ENCODE measurements at regions not wholly inside any gene's neighbourhood (a gene's known extent, or its start where the extent isn't known, plus 50 kb on each side); places are given as distances from the start of the nearest gene placed in this dataset.

DNA sequence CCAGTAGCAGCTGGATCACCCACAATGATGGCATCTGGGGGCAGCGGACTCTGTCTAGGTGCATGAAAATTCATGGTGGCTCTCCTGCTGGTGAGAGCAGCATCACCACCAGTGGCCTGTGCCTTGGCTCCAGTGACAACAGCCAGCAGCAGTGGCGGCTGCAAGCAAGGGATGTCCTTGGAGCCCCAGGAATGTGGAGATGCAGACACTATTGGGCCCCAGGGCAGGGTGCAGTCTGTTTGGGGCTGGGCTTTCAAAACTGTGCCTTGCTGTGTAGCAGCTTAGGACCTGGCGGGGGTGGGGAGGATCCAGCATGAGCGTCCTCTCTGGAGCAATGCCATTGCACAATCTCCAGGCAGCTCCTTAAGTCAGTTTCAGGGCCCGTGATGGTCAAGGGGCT is 199.7 kb downstream of the CHD9NB start:
- Mint-ChIP-seq H3K4me3 (no peak overlapping the region), H3K27me3 (no peaks in the 10 kb centered on the region), H3K9me3 (peaks cover 45% of the 10 kb centered on the region), H3K4me1 (ENCODE audit: low read depth) (no peaks in the 10 kb centered on the region), H3K27ac (no peak overlapping the region), H3K36me3 (ENCODE audit: low read depth) (no peaks in the 10 kb centered on the region)
- intact Hi-C loops (cut with micrococcal nuclease): no loop called here

DNA sequence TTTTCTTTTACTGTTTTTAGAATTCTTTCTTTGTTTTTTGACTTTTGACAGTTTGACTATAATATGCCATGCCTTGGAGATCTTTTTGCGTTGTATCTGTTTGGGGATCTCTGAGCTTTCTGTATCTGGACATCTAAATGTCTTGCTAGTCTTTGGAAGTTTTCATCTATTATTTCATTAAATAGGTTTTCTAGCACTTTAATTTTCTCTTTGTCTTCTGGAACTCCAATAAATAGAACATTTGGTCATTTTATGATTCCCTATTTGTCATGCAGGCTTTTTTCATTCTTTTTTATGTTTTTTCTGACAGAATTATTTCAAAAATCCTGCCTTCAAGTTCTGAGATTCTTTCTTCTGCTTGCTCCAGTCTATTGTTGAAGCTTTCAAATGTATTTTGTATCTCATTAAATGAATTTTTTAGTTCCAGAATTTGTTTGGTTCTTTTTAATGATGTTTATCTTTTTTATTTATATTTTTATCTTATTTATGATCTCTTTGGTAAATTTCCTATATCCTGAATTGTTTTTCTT is 201.4 kb downstream of the CHD9NB start:
- peaks cover 49% of the 10 kb centered on the region for H3K9me3 Mint-ChIP-seq

DNA sequence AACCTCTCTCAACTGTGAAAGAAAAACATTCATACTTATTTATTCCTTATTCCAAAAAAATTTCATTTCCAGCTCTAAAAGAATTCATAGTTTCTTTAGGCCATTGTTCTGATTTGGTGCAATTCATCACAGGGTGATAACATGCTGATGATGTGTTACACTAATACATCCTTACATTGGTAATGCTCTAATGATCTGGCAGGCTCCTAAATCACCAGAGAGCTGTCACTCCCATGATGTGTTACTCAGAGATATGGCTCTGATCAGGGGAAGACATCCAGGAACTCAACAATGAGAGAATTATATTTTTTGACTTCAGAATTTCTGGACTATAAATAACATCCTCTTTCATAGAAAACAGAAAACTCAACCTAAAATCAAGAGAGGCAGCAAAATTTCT is 209.3 kb downstream of the CHD9NB start:
- Mint-ChIP-seq H3K36me3 (ENCODE audit: low read depth) (no peaks in the 10 kb centered on the region), H3K27ac (no peak overlapping the region), H3K27me3 (no peaks in the 10 kb centered on the region), H3K4me3 (no peak overlapping the region), H3K9me3 (peaks cover 8% of the 10 kb centered on the region), H3K4me1 (ENCODE audit: low read depth) (no peaks in the 10 kb centered on the region)
- intact Hi-C loops (cut with micrococcal nuclease): no loop called here

More for the DNA sequence above, 201.4 kb downstream of the CHD9NB start:
- H3K4me3 Mint-ChIP-seq: no peak overlapping the region
- H3K4me1 Mint-ChIP-seq (ENCODE audit: low read depth): no peaks in the 10 kb centered on the region
- intact Hi-C loops (cut with micrococcal nuclease): no loop called here
- H3K27me3 Mint-ChIP-seq: no peaks in the 10 kb centered on the region
- no peak overlapping the region for H3K27ac Mint-ChIP-seq
- H3K36me3 Mint-ChIP-seq (ENCODE audit: low read depth): no peaks in the 10 kb centered on the region

DNA sequence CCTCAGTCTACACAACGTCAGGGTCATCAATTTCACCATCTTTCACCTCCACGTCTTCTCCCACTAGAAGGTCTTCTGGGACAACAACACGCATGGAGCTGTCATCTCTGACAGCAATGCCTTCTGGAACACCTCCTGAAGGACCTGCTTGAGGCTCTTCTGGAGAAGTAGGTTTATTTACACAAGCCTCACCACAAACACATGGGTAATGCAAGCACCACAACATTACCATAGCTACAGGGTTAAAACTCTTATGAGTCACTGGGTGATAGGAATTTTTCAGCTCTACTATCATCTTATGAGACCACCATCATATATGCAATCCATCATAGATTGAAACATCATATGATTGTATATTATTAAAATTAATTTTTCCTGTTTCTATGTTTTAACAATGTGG is 215.4 kb downstream of the CHD9NB start:
- no peak overlapping the region for H3K27ac Mint-ChIP-seq
- intact Hi-C loops (cut with micrococcal nuclease): no loop called here
- no peaks in the 10 kb centered on the region for H3K4me1 Mint-ChIP-seq (ENCODE audit: low read depth)
- no peaks in the 10 kb centered on the region for H3K27me3 Mint-ChIP-seq
- no peaks in the 10 kb centered on the region for H3K9me3 Mint-ChIP-seq
- no peaks in the 10 kb centered on the region for H3K36me3 Mint-ChIP-seq (ENCODE audit: low read depth)
- H3K4me3 Mint-ChIP-seq: no peak overlapping the region

DNA sequence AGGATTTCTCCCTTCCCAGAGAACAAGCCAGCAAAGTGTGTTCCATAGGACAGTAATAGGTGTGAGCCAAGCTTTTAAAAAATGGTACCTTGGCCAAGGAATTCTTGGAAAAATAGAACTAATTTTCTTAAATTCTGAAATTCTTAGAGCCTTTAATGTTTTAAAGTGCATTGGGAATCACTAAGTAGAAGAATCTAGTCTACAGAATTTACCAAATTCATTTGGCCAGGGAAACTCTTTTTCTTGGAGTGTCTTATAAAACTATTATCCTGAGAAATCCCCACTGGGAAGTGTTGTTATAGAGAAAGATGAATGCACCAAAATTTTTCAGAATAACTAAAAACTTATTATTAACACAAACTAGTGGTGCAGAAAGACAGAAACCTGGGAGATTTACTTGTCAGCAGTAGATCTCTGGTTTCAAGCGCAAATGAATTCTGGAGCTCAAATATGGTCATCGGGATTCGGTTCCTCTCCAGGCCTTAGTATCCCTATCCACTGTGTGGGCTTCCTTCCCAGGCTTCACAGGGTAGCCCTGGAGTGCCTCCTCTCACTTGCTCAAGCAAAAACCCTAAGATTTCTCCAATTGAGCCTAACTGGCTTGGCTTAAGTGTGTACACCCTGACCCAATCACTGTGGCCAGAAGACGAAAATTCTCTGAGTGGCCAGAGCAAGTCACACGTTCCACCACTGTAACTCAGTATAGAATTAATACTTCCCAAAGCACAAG is 217.8 kb downstream of the CHD9NB start:
- no peaks in the 10 kb centered on the region for H3K36me3 Mint-ChIP-seq (ENCODE audit: low read depth)
- H3K27ac Mint-ChIP-seq: no peak overlapping the region
- H3K27me3 Mint-ChIP-seq: no peaks in the 10 kb centered on the region
- intact Hi-C loops (cut with micrococcal nuclease): no loop called here
- no peak overlapping the region for H3K4me3 Mint-ChIP-seq
- H3K9me3 Mint-ChIP-seq: no peaks in the 10 kb centered on the region
- no peaks in the 10 kb centered on the region for H3K4me1 Mint-ChIP-seq (ENCODE audit: low read depth)

DNA sequence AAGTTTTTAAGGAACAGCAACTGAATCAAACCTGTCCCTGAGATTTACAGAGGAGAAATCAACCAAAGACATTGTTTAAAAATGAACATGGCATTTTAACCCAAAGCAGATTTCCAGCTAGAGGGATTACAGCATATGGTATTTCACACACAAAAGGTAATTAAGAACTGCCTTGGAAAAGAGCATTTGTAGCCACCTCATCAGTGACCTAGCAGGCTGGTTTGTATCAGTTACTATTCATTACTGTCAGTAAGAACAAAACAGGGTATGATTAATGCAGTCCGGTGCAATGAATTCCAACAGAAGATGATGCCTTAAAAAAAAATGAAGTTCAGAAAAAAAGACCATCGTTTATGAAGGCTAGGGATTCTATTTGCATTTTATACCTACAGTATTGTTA is 219.9 kb downstream of the CHD9NB start:
- no peak overlapping the region for H3K27ac Mint-ChIP-seq
- no peak overlapping the region for H3K4me3 Mint-ChIP-seq
- H3K27me3 Mint-ChIP-seq: no peaks in the 10 kb centered on the region
- H3K4me1 Mint-ChIP-seq (ENCODE audit: low read depth): no peaks in the 10 kb centered on the region
- no peaks in the 10 kb centered on the region for H3K36me3 Mint-ChIP-seq (ENCODE audit: low read depth)
- intact Hi-C loops (cut with micrococcal nuclease): no loop called here
- no peaks in the 10 kb centered on the region for H3K9me3 Mint-ChIP-seq

DNA sequence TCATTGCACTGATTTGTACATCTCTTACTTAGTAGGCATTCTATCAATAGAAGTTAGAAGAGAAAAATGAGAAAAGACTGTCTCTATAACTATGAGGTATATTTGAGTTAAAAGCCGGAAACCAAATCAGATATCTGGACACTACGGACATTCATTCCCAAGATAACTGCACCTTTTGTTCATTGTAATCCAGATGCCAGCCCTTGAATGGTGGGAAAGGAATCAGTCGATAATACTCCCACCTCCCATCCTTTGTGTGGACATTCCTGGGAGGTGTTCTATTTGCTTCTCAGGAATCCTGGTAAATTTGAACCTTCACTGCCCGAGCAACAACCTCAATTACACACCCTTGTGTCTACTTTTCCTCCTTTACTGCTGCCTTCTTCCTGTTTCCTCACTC is 225.2 kb downstream of the CHD9NB start:
- Mint-ChIP-seq H3K9me3 (no peaks in the 10 kb centered on the region), H3K27me3 (no peaks in the 10 kb centered on the region), H3K4me3 (no peak overlapping the region), H3K4me1 (ENCODE audit: low read depth) (no peaks in the 10 kb centered on the region), H3K27ac (no peak overlapping the region), H3K36me3 (ENCODE audit: low read depth) (no peaks in the 10 kb centered on the region)
- intact Hi-C loops (cut with micrococcal nuclease): no loop called here

DNA sequence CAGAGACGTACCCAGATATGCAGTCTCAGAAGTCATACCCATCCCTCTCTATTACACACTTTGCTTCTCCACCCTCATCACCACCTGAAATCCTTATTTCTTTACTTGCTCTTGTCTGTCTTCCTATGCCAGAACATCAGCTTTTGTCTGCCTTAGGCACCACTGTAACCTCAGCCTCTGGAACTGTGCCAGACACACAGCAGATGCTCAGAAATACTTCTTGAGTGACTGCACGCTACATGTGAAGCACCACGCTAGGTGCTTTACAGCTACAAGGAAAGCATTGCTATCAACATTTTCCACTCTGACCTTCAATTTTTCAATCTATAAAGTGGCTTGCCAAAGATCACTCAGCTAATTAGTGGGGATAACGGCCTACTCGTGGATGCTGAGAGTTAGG is 226.8 kb downstream of the CHD9NB start:
- H3K4me1 Mint-ChIP-seq (ENCODE audit: low read depth): no peaks in the 10 kb centered on the region
- no peaks in the 10 kb centered on the region for H3K27me3 Mint-ChIP-seq
- intact Hi-C loops (cut with micrococcal nuclease): no loop called here
- no peaks in the 10 kb centered on the region for H3K9me3 Mint-ChIP-seq
- no peak overlapping the region for H3K4me3 Mint-ChIP-seq
- no peak overlapping the region for H3K27ac Mint-ChIP-seq
- H3K36me3 Mint-ChIP-seq (ENCODE audit: low read depth): no peaks in the 10 kb centered on the region

DNA sequence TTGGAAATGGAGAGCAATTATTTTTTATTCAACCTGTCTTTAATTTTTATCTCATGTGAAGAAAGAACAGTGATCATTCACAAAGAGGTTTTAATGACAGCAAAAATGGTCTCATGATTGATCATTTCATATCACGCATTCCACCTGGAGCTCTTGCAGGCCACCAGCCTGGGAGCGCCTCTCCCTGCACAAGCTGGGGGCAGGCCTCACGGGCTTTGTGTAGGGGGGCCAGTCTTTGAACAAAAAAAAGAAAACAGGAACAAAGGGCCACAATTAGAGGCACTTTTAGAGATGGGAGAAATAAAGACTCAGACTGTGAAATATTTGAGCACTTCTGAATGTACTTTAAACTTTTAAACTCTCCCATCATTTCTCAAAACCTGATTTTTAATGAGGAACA is 232.9 kb downstream of the CHD9NB start:
- no peak overlapping the region for H3K4me3 Mint-ChIP-seq
- H3K9me3 Mint-ChIP-seq: no peaks in the 10 kb centered on the region
- intact Hi-C loops (cut with micrococcal nuclease): no loop called here
- H3K4me1 Mint-ChIP-seq (ENCODE audit: low read depth): no peaks in the 10 kb centered on the region
- no peaks in the 10 kb centered on the region for H3K27me3 Mint-ChIP-seq
- H3K36me3 Mint-ChIP-seq (ENCODE audit: low read depth): no peaks in the 10 kb centered on the region
- H3K27ac Mint-ChIP-seq: no peak overlapping the region

DNA sequence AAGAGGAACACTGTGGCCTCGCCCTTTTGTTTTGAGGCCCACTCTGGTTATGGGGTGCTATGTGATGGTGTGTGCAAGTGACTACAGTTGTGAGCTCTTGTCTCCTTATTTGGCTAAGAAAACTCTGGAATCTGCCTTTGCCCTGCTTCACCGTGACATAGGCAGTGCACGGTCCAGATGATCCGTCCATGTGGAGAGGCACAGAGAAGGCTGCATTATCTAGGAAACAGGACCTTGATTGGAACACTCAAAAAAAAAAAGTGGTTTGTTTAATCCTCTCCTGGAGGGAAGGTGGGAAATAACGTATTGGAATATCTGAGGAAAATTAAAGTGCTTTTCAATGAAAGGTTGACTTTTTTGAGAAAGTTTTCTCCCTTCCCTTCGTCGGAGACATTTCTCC is 233.3 kb downstream of the CHD9NB start:
- Mint-ChIP-seq H3K36me3 (ENCODE audit: low read depth) (no peaks in the 10 kb centered on the region), H3K4me1 (ENCODE audit: low read depth) (no peaks in the 10 kb centered on the region), H3K27me3 (no peaks in the 10 kb centered on the region), H3K4me3 (no peak overlapping the region), H3K9me3 (no peaks in the 10 kb centered on the region), H3K27ac (no peak overlapping the region)
- intact Hi-C loops (cut with micrococcal nuclease): no loop called here

DNA sequence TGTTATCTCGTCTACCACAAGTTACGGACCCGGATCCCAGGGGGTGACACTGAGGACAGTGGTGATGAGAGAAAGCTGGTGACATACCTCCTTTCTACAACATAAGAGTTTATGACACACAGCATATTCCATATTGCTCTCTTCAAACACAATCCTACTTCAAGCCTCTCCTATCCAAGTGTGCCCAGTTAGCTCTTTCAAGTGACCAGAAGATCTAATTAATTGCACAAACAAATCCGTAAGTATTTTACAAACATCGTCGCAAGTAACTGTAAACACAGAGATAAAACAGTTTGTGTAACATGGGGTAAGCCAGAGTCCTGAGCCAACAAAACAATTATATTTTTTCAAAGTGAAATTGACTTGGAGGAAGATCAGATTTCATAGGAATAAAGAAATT is 235.0 kb downstream of the CHD9NB start:
- no peak overlapping the region for H3K27ac Mint-ChIP-seq
- H3K27me3 Mint-ChIP-seq: no peaks in the 10 kb centered on the region
- no peak overlapping the region for H3K4me3 Mint-ChIP-seq
- no peaks in the 10 kb centered on the region for H3K4me1 Mint-ChIP-seq (ENCODE audit: low read depth)
- H3K36me3 Mint-ChIP-seq (ENCODE audit: low read depth): no peaks in the 10 kb centered on the region
- intact Hi-C loops (cut with micrococcal nuclease): no loop called here
- H3K9me3 Mint-ChIP-seq: peaks cover 3% of the 10 kb centered on the region

DNA sequence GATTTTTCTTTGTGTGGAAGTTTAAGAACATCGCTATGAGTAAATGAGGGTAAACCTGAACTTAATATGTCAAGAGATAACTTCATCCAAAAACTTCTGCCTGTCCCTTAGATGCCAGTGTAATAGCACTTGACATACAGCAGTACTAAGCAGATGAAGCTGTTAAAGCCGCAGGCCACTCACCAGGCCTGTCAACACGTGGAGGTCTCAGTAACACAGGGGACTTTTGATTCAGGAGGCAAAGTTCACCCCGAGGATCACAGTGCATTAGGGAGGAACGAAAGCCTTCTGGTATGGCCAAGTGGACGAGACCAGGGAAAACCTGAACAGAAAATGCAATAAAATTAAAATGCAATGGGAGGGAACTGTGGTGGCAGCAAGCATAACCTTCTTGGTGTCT is 235.7 kb downstream of the CHD9NB start:
- H3K27me3 Mint-ChIP-seq: no peaks in the 10 kb centered on the region
- H3K27ac Mint-ChIP-seq: no peak overlapping the region
- no peaks in the 10 kb centered on the region for H3K36me3 Mint-ChIP-seq (ENCODE audit: low read depth)
- peaks cover 8% of the 10 kb centered on the region for H3K9me3 Mint-ChIP-seq
- no peaks in the 10 kb centered on the region for H3K4me1 Mint-ChIP-seq (ENCODE audit: low read depth)
- H3K4me3 Mint-ChIP-seq: no peak overlapping the region
- intact Hi-C loops (cut with micrococcal nuclease): no loop called here

DNA sequence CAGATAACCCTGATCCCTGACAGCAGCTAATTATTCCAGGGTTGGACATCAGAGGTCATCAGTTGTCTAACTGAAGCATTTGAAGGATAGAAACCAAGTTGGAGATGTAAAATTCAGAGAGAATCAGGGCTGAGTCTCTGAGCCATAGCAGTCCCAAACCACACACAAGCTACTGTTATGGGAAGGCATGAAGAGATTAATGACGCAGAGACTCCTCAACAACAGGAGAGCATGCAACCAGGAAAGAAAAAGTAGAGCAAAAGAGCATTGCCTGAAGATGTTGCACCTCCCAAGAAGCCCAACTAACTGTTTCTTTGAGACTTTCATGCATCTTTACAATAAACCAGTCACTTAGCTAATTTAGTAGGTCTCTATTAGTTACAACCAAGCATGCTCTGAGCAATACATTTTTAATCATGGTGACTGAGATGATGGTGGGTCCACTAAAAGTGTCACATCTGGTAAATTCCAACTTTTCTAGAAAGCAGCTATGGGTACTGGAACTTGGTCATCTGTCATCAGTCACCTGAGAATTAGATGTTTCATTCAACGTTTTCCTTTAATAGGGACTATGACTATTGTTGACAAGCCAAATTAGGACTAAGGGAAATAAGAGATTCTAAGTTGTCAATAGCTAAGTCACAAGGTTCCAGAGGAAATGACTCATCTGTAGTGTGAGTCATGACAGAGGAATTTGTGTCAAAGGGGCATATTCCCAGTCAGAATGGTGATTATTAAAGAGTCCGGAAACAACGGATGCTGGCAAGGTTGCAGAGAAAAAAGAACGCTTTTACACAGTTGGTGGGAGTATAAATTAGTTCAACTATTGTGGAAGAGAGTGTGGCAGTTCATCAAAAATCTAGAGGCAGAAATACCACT is 239.8 kb downstream of the CHD9NB start:
- Mint-ChIP-seq H3K27me3 (no peaks in the 10 kb centered on the region), H3K4me1 (ENCODE audit: low read depth) (no peaks in the 10 kb centered on the region), H3K36me3 (ENCODE audit: low read depth) (no peaks in the 10 kb centered on the region), H3K4me3 (no peak overlapping the region), H3K27ac (no peak overlapping the region), H3K9me3 (peaks cover 9% of the 10 kb centered on the region)
- intact Hi-C loops (cut with micrococcal nuclease): no loop called here

DNA sequence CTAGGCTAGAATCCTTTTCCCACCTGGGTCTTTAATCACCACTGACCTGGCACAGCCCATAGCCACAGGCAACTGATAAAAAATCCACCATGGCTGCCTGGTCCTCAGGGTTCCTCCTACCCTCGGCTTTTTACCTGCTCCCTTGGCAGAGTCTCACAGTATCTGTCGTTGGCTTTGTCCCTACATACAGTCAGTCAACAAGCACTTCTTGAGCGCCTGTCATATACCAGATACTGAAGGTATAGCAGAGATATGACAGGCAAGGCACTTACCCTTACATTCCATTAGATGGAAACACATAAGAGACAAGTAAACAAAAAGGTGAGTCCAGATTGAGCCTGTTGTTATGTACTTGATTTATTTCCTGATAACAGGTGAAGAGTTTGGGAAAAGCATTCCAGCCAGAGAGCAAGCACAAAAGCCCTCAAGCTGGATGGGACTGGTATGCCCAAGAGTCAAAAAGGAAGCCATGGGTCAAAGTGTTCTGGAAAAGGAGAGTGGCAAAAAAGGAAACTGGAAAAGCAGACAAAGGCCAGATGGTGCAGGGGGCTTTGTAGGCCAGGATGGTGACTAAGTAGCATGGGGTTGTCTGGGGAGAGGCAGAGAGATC is 247.0 kb downstream of the CHD9NB start:
- Mint-ChIP-seq H3K27me3 (no peaks in the 10 kb centered on the region), H3K36me3 (ENCODE audit: low read depth) (no peaks in the 10 kb centered on the region)
- intact Hi-C loops (cut with micrococcal nuclease): no loop called here

More for the DNA sequence above, 247.0 kb downstream of the CHD9NB start:
- Mint-ChIP-seq H3K9me3 (peaks cover 29% of the 10 kb centered on the region), H3K27ac (no peak overlapping the region), H3K4me1 (ENCODE audit: low read depth) (no peaks in the 10 kb centered on the region), H3K4me3 (no peak overlapping the region)

All from dendritic cell treated with granulocyte-macrophage colony-stimulating factor and Interleukin-4, amounts not matched to agents 40 ng/mL and 50 ng/mL, for 4 days (primary cell).